Endothelial cell of umbilical vein (primary cell): ENCODE measurements at regions not wholly inside any gene's neighbourhood (a gene's known extent, or its start where the extent isn't known, plus 50 kb on each side); places are given as distances from the start of the nearest gene placed in this dataset.

Experiments used
- BruUV-seq: library from RNA; stranded (reverse); fragments of 400-500 nt; replicated peaks from 2 replicates; lab custom pipeline; 2021; lab: Mats Ljungman, UMichigan
- CTCF ChIA-PET: fragments of 300-600, 350-600 bp; sonication (Branson Sonifier 250); formaldehyde crosslinking; loops from one replicate; lab custom pipeline; 2021; ENCODE audit warnings: antibody characterized with exemption, inconsistent platforms; lab: Charles Lee
- POLR2A ChIA-PET: fragments of 300-600, 350-600 bp; sonication (Branson Sonifier 250); formaldehyde crosslinking; loops from one replicate; lab custom pipeline; 2021; ENCODE audit warnings: antibody characterized with exemption, inconsistent platforms; lab: Charles Lee
- DNase-seq: peaks from one replicate; pipeline ENCODE4 v3.0.0-alpha.2; 2011; ENCODE audit warnings: low read depth, low spot score
- FAIRE-seq: peaks from 2 replicates; lab custom pipeline; 2011; peaks lifted over from hg19 to GRCh38; lab: Jason Lieb, UNC
- H2AFZ ChIP-seq: 2 replicates; pipeline ENCODE4 v1.6.0; 2012; ENCODE audit warnings: low read depth, low read length, control low read depth, inconsistent platforms
- H3K27ac ChIP-seq: 2 replicates; pipeline ENCODE4 v1.5.1; 2011; ENCODE audit warnings: low read depth, mild to moderate bottlenecking, control low read depth, low read length, moderate library complexity; ENCODE audit not compliant: insufficient read depth
- H3K27me3 ChIP-seq, 2 experiments: 2 replicates each; pipeline versions ENCODE4 v1.6.0 to v1.6.1; 2011; ENCODE audit warnings: low read length in 2 of 2, mixed read lengths in 1 of 2; ENCODE audit not compliant: control insufficient read depth in 2 of 2, insufficient read depth in 2 of 2
- H3K36me3 ChIP-seq, 2 experiments: 2 replicates in 1 of 2; 3 replicates in 1 of 2; pipeline ENCODE4 v1.5.1; 2011; ENCODE audit warnings: low read length in 2 of 2, mild to moderate bottlenecking in 1 of 2, moderate library complexity in 1 of 2; ENCODE audit not compliant: control insufficient read depth in 2 of 2, insufficient read depth in 2 of 2; ENCODE audit errors: extremely low read depth in 1 of 2
- H3K4me1 ChIP-seq: 3 replicates; pipeline ENCODE4 v1.5.1; 2011; ENCODE audit warnings: mild to moderate bottlenecking, low read length; ENCODE audit not compliant: control insufficient read depth, insufficient read depth; ENCODE audit errors: extremely low read depth
- H3K4me2 ChIP-seq: 2 replicates; pipeline ENCODE4 v1.6.1; 2011; ENCODE audit warnings: low read length, control low read depth, mixed read lengths; ENCODE audit not compliant: insufficient read depth
- H3K4me3 ChIP-seq, 3 experiments: fragments of 200-600 bp in 1 of 3; sonication (generic), shearing (Covaris generic) in 1 of 3; replicated peaks in 1 of 3; 2 replicates each; pipeline ENCODE4 v1.5.1; 2011 to 2016; ENCODE audit warnings: control low read depth in 3 of 3, low read length in 3 of 3, mild to moderate bottlenecking in 2 of 3, inconsistent platforms in 1 of 3, low read depth in 1 of 3, moderate library complexity in 1 of 3; ENCODE audit not compliant: insufficient read depth in 1 of 3
- H3K79me2 ChIP-seq: 2 replicates; pipeline ENCODE4 v1.6.0; 2012; ENCODE audit warnings: low read length, inconsistent platforms; ENCODE audit not compliant: control insufficient read depth, insufficient read depth
- H3K9ac ChIP-seq: replicated peaks from 2 replicates; pipeline ENCODE3; 2011; ENCODE audit warnings: low read length, control low read depth; ENCODE audit not compliant: insufficient read depth; ENCODE audit errors: extremely low read depth
- H3K9me1 ChIP-seq: replicated peaks from 3 replicates; pipeline ENCODE4 v1.6.0; 2011; ENCODE audit warnings: mild to moderate bottlenecking, low read length; ENCODE audit not compliant: control insufficient read depth, insufficient read depth; ENCODE audit errors: extremely low read depth
- H3K9me3 ChIP-seq: replicated peaks from 2 replicates; pipeline ENCODE4 v1.5.1; 2012; ENCODE audit warnings: low read length, inconsistent platforms; ENCODE audit not compliant: control insufficient read depth, insufficient read depth
- H4K20me1 ChIP-seq: replicated peaks from 2 replicates; pipeline ENCODE3; 2011; ENCODE audit warnings: mild to moderate bottlenecking, low read length; ENCODE audit not compliant: control insufficient read depth, insufficient read depth; ENCODE audit errors: extremely low read depth
- GATA2 ChIP-seq: IDR thresholded peaks from 2 replicates; pipeline ENCODE4 v1.7.0; 2011; ENCODE audit warnings: low read depth, mild to moderate bottlenecking, moderate library complexity, mixed read lengths, low read length; ENCODE audit not compliant: insufficient read length, insufficient read depth
- JUN ChIP-seq: IDR thresholded peaks from 2 replicates; pipeline ENCODE4 v1.6.1; 2011; ENCODE audit warnings: borderline replicate concordance, low read depth; ENCODE audit not compliant: insufficient read length, insufficient read depth
- MAX ChIP-seq: IDR thresholded peaks from 2 replicates; pipeline ENCODE4 v1.6.1; 2011; ENCODE audit not compliant: insufficient read depth, insufficient read length
- MYC ChIP-seq: IDR thresholded peaks from one replicate; pipeline ENCODE4 v1.6.1; 2011; ENCODE audit warnings: mild to moderate bottlenecking, low read depth, low read length
- POLR2AphosphoS5 ChIP-seq: IDR thresholded peaks from 2 replicates; pipeline ENCODE4 v1.6.1; 2012; ENCODE audit warnings: low read depth, mild to moderate bottlenecking, control low read depth, low read length, moderate library complexity; ENCODE audit not compliant: insufficient read depth
- dilution Hi-C: fragments of 300-500 bp; cut with MboI; formaldehyde crosslinking; loops from one replicate; pipeline ENCODE4 v1.15.0; 2019; ENCODE audit warnings: low sequenced_read_pairs; ENCODE audit not compliant: extremely low pct_ligation_motif_present
- intact Hi-C: fragments of 100-400 bp; cut with micrococcal nuclease; formaldehyde crosslinking; loops from one replicate; pipeline ENCODE4 v1.10.0; 2022

DNA sequence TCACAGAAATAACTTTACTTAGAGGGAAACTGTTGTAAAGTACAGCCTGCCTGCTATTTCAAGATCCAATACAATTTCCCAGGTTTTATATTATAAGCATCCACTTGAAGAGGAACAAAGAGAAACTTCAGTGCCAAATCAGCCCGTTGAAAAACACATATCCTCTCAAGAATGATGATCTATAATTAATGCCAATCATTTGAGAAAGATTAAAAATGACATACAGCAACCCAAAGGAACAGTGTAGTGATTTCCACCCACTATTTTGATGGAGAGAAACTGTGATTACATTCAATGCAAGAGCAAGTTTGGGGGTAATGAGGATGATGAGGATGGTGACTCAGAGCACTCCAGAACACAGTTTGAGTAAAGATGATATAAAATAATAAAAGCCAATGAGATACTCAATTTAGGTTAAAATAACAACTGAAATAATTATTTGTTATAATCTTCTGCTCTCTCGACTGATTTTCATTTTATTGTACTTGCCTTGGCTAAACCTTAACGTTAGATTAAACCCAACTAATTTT is 715.5 kb downstream of the NCAM2 start:
- Histone ChIP-seq H3K9me3 (no peaks in the 10 kb centered on the region), H4K20me1 (no peaks in the 10 kb centered on the region), H3K4me1 (no peaks in the 10 kb centered on the region), H3K9me1 (no peaks in the 10 kb centered on the region), H3K9ac (no peak overlapping the region), H3K27me3 (no peaks in the 10 kb centered on the region), H3K36me3 (no peaks in the 10 kb centered on the region), H3K79me2 (no peaks in the 10 kb centered on the region), H3K4me2 (no peak overlapping the region), H2AFZ (no peak overlapping the region), H3K27ac (no peak overlapping the region), H3K4me3 (no peak overlapping the region)
- BruUV-seq, result no TSS peak
- POLR2A ChIA-PET, result no interaction called here
- FAIRE-seq, result no peak
- CTCF ChIA-PET, result no interaction called here
- no peak for DNase-seq
- dilution Hi-C loops, result no loop called here
- intact Hi-C loops, result no loop called here
- no peak for TF ChIP-seq JUN

DNA sequence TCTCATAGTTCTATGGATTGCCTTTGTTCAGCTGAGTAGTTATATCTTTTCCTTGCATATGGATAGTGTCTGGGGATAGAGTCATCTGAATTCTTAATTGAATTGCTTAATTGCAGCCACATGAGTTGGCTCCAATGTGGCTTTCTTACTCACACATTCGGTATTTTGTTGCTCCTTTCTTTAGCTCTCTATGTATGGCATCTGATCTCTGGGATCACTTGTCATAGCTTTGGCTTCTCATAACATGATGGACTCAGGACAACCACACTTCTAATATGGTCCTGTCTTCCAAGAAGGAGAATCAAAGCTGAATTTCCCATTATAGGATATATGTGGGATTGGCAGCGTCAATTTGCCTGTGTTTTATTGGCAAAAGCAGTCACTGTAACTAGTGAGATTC is 716.2 kb downstream of the NCAM2 start:
- intact Hi-C loops (no loop called here), dilution Hi-C loops (no loop called here)
- TF ChIP-seq JUN, result no peak
- no peak for TF ChIP-seq MYC
- TF ChIP-seq GATA2, result no peak
- TF ChIP-seq POLR2AphosphoS5, result no peak
- TF ChIP-seq MAX, result no peak
- DNase-seq (no peak), FAIRE-seq (no peak)
- no peaks in the 10 kb centered on the region for H4K20me1 ChIP-seq
- no peaks in the 10 kb centered on the region for H3K4me1 ChIP-seq
- no peaks in the 10 kb centered on the region for H3K79me2 ChIP-seq
- no peaks in the 10 kb centered on the region for H3K9me3 ChIP-seq
- H3K9ac ChIP-seq, result no peak overlapping the region
- H3K4me3 ChIP-seq, result no peak overlapping the region
- H3K36me3 ChIP-seq, result no peaks in the 10 kb centered on the region
- no peaks in the 10 kb centered on the region for H3K9me1 ChIP-seq
- BruUV-seq, result no TSS peak
- CTCF ChIA-PET, result no interaction called here
- no peak overlapping the region for H2AFZ ChIP-seq
- no peak overlapping the region for H3K27ac ChIP-seq
- no peak overlapping the region for H3K4me2 ChIP-seq
- POLR2A ChIA-PET, result no interaction called here
- no peaks in the 10 kb centered on the region for H3K27me3 ChIP-seq
